Activated CD4-positive, CD25-positive, alpha-beta regulatory T cell treated with anti-CD3 and anti-CD28 coated beads, Interleukin-2, amount 50 U/mL, for 72 hours (primary cell): ENCODE measurements at regions not wholly inside any gene's neighbourhood (a gene's known extent, or its start where the extent isn't known, plus 50 kb on each side); places are given as distances from the start of the nearest gene placed in this dataset.

Experiments
- DNase-seq: peaks from one replicate; pipeline ENCODE4 v3.0.0; 2021

DNA sequence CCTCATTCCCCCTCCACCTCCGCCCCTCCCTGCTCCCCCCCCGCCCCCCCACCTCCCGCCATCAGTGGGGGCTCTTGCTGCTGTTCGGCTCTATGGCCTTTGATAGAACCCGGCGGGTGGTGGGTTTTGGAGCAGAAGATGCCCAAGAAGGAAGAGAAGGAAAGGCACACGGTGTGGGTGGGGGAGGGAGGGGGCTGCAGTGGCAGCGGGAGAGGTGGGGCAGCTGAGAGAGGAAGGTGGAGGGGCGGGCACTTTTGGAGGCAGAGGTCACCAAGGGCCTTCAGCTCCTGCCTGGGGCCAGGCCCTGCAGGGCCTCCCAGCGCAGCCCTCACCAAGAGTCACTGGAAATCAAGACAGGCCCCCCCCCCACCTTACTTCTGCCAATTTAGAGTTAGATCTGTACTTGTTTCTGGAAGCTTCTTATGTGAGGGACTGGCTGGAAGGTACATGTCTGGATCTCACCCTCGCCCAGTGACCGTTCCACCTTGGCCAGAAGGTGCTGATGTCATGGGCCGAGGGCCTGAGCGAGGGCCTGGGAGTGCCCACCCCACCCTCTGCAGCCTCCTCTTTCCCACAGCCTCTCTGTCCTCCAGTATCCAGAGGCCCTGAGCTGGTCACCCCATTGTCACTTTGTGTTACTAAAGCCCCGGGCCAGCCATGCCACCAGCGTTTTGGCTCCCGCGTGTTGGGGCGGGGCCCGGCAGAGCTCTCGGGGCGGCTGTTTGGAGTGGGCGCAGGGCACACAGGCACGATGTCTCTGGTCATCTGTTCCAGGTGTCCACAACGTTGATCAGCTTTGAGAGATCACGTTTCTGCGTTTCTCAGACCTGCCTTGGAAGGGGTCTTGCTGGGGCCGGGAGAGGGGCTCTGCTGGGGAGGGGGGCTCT lies 153.9 kb downstream of the KIF26A start:
- peak; percentile 5 for DNase-seq

DNA sequence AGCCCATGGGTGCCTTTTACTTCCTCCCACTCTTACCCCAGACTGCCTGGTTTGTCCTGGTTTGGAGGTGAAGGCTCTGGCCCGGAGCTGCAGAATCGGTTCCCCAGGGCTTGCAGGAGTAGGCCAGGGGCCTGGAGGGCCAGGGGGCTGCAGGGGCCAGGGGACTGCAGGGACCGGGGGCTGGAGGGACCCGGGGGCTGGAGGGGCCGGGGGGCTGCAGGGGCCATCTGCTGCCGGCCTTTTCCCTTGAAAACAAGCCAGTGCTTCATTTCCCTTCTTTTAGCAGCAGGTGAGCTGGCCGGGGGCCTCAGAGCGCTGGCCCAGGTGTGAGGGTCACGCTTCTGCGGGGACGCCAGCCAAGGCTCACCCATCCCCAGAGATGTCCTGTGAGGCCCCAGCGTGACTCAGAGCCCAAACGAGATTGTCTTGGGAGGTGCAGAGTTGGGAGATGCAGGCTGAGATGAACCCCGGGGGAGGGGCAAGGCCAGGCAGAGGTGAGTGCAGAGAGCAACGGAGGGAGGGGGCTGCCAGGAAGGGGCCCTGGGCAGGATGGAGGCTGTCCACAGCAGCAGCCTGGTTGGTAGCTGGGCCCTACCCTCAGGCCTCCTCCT lies 154.9 kb downstream of the KIF26A start:
- peak; percentile 5 for DNase-seq

DNA sequence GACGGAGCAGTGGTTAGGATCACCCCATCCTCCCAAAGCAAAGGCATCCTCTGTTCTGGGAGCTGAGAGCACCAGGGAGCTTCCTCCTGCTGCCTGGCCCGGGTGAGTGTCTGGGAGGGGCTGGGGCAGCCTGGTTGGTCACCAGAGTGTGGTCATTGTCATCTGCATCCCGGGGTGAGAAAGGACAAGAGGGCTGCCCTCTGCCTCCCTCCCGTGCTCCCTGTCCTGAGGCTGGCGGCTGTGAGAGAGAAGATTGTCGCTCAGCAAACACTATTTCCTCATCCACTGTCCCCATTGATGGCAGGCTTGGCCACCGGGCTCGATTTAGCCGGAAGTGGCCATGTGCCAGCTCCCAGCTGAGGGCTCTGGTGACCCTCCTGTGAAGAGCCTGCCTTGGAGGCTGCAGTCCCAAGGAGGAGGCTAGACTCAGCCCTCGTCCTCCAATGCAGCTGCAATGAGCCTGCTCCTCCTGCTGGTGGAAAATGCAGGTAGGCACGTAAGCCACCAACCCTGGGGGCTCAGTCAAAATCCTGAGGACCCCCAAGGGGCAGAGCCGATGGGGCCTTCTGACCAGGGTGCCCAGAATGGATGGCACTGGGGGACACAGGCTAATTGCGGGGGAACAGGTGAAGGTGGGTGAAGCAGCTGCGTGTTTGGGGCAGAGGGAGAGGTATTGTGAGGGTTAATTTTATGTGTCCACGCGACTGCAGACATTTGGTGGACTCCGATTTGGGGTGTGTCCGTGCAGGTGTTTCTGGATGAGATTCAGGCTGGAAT lies 155.7 kb downstream of the KIF26A start:
- peak; percentile 17 for DNase-seq

DNA sequence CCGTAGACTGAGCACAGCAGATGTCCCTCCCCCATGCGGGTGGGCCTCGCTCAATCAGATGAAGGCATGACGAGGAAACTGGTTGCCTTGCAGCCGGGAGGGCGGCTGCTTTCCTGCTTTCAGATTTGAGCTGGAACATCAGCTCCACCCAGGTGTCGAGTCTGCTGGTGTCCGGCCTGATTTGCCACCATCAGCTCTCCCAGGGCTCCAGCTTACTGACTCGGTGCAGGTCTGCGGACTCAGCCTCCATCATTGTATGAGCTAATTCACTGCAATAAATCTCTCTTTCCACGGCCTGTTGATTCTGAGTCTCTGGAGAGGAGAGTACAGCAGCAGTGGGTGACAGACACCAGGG lies 156.2 kb downstream of the KIF26A start:
- peak; percentile 24 for DNase-seq

DNA sequence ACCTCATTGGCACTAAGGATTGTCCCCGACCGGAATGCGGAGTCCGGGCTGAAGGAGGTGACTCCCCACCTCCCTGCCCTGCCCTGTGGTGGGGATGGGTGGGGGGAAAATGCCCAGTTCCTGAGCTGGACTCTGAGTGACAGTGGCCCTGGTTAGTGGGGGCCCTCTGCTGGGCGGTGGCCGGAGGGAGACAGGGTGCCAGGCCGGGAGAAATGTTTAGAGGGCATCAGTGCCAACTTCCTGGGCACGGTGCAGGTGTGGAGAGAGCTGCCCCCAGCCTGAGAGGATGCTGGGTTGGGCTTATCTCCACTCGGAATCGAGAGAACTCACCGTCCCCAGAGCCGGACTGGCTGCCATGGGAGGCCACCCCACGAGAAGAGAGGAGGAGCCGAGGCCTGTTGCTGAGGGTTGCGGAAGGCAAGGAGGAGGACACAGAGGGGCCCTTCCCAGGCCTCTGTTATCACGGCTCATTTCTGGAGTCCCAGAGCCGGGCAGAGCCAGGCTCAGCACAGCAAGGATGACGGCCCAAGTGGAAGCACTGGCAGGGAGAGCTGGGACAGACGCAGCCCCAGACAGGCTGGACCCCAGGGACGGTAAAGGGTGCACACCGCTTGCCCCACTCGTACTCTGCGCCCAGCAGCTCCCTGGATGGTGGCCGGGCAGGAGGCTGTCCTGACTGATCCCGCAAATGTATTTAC lies 156.7 kb downstream of the KIF26A start:
- peak; percentile 17 for DNase-seq

DNA sequence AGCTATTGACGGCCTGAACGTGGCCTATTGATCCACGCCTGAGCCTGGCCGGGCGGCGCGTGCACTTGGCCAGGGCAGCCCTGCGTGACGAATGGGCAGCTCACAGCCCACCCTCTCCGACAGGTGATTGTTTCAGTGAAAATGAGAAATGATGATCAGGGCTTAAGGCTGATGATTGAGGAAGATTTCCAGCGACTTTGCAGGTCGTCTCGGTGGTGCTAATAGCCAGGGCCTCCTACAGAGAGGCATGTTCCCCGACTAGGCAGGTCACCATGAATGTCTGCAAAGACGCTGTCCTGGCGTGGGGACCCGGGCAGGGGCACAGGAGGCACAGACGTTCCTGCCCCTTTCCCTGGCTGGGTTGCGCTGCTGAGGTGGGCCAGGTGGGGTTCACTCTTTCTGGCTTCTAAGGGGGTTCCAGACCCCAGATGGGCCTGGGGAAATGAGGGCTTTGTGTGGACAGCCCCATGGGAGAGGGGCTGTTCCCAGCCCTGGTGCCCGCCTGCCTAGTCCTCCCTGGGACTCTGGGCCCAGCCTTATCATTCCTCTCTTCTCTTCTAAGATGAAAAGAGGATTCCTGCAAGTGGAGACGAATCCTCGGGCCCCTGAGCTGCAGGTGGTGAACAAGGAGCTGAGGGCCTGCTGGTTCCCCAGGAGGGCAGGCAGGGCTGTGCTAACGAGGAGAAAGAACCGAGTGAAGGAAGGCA lies 157.4 kb downstream of the KIF26A start:
- DNase-seq, result peak; percentile 17

DNA sequence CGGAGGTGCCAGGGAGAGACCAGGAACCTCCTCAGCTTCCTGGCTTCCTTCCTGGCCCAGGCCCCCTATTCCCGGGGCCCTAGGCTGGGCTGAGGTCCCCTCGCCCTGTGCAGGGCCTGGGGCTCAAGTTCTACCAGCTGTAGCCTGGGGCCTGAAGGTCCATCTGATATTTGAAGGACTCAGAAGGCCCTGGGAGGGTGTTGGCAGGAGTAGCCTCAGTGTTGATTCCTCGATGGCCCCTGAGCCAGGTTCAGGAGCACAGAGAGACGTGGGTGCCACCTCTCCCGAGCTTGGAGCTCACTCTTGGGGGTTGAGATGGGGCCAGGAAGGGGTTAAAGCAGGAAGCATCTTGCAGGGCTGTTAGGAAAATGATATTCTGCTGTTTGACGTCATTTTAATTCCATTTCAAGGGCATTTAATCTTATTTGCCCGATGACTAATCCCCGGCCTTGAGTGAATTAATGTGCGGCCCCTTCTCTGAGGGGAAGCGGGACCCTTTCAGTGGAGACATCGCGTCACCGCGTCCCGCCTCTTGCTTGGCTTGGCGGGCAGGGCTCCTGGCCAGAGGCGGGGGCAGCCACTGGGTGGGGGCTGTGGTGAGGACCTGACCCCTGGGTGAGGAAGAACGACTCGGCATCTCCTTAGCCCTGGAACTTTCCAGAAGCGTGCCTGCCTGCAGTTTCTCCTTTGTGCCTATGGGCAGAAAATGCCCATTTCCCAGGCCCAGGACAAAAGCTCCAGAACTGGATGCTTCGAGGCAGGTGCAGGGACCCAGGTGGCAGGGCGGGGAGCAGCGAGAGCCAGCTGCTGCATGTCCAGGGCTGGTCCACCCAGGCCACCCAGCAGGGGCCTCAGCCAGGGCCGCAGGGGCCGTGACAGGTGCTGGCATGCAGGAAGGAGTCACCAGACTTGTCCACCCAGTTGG lies 158.3 kb downstream of the KIF26A start:
- DNase-seq, result peak; percentile 9

DNA sequence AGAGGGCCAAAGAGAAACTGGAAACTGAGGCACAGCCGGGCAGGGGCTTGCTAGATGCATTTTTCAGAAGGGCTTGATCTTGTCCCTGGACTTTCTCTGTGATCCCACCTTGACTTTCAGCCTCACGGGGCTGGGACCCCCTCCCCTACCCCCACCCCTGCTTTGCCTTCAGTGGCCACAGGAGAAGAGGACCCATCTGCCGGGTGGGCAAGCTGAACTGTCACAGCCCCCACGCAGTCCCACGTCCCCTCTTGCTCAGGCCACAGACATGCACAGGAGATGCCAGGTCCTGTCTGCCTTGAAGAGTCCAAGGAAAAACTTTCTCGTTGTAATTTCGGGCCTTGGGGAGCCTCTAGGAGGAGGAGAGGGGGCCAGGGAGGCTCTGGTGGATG lies 158.9 kb downstream of the KIF26A start:
- DNase-seq, result no peak

DNA sequence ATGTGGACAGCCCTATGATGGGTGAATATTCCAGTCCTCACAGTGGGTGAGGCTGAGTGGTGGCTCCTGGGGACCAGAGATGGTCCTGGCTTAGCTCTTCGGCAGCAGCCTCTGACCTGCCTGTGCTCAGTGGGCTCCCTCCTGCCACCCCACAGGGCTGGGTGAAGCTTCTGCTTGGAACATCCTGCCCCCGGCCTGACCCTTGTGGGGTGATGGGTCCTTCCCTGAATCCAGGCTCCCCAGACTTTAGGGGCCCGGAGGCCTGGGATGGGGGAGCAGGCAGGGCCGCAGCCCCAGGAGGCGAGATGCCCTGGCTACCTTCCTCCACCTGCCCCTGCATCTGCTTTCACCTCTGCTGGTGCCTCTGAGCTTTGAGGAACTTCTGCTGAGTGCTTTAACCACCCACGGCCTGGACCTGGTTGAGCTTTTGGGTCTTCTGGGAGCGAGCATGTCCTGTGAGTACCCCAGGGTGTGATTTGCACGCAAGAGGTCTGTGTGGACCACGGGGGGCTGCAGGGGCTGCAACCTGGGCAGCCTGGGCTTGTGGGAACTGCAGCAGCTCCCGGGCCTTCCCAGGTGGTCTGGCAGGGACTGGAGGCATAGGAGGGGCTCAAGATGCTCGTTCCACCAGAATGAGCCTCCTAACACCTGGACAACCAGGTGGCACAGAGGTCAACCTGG lies 159.5 kb downstream of the KIF26A start:
- DNase-seq, result no peak

DNA sequence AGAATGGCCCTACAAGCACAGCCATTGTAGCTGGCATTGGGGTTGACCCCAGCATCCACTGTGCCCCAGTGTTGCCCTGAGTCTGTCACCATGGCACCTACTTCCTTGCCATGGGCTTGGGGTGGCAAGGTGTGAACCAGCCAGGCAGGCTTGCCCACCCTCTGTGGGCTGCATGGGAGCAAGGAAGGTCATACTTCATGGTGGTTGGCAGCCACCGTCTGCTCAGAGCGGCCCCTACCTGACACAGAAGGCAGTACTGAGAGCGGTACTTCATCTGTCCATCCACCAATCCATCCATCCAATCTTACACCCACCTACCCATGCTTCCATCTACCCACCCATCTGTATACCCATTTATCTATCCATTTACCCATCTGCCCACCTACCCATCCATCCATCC lies 160.1 kb downstream of the KIF26A start:
- DNase-seq, result no peak

DNA sequence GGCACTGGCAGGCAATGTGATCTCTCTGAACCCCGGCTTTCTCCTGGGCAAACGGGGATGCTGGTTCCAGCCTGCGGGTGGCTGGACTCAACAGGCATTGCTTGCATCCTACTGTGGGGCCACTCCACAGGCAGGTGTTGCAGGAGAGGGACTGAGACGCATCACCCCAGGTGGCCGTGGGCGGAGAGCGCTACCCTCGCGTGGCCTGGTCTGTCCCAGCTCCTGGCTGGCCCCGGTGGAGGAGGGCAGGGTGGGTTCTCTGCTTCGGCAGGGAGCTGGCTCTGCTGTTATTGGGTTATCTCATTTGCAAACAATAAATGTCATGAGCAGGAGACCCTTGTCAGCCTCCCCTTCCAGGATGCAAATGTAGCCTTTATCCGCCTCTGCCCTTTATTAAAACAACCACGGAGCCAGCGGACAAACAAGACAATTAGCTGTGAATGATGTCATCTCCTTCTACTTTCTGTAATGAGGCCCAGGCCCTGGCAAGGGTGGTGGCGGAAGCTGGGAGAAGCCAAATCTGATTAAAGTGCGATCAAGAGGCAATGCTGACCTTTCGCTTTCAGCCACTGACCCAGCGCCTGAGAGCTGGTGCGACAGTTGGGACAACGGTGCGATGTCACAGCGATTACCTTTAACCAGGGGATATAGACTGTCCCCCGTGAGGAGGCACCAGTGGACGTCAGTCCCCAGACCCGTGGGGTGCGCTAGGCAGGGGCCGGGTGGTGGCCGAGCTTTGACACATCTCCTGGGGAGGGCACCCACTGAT lies 161.8 kb downstream of the KIF26A start:
- DNase-seq, result no peak

DNA sequence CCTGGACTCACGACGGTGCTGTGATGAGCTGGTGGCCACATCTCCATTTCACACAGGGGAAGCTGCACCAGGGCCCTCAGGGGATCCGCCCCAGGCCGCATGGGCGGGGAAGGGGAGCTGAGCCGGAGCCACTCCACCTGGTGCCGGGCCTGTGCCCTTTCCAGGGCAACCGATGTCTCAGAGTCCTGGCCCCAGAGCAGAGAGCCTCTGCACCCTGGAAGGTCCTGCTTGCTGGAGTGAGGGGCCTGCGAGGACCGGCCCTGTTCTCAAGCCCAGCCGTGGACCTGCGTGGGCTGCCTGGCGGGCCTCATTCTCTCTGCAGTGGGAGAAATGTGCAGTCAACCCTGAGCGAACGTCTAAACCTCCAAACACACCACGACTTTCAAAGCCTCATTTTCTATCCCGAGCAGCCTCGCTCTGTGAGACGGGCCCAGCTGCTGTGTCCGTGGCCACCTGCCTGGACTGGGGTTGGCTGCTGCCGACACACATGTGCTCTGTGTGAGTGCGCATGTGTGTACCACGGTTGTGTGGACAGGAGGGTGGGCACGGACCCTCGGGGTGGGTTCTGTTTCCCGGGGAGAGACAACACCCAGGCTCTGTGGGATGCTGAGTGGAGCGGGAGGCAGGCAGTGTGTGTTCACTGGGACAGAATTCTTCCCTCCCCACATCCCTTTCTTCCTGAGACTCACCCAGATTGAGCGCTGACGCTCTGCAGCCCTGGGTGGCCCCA lies 163.5 kb downstream of the KIF26A start:
- DNase-seq, result no peak

DNA sequence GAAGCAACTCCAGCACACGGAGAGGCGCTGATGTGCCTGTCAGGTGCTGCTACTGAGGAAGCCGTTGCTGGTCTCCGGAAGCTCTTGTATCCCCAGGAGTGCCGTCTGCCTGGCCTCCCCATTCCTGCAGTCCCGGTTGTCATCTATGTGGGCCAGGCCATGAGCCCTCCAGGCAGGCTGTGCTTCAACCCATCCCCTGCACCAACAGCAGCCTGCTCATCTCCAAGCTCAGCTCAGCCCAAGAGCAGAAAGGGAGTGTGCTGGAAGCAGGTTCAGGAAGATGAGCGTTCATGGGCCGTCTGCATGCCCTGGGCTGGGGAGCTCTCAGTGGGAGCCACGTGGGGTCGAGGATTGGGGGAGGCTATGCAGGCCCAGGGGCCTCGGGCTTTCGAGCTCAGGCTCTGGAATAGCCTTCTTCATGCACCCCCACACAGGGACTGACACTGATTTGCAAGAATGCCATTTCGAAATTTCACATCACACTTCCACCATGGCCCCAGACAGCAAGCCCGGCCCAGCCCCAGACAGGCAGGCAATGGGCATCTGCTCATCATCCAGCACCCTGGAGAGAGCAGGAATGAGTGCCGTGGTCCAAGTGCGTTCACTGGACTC lies 164.5 kb downstream of the KIF26A start:
- DNase-seq, result no peak

DNA sequence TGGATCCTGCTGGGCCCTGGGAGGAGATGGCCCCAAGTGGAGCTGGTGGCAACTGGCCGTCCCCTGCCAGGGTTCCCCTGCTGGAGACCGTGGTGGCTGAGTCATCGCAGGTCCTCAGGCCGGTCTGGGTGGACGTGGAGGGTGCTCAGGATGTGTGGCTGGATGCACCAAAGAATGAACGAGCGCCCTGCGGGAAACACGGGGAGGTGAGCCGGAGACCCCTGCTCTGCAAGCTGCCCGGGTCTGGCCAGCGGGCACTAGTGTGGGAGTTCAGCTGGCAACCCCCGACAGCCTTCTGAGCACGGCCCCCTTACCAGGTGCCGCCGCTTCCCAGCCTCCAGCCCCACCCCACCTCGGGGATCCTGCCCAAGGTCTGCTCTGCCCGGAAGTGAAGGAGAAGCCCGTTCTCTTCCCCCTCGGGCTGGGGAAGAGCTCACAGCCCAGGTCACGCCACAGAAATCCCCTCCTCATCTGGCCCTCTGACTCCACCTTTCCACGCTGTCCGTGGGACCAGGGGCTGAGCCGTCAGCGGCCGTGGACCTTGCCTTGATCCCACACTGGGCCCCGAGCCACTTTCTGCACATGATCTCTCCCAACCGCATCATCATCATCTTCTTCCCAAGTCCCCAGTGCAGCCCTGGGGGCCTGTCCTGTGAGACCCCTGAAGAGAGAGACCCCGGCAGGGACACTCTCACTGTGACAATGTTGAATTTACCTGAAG lies 165.5 kb downstream of the KIF26A start:
- no peak for DNase-seq

DNA sequence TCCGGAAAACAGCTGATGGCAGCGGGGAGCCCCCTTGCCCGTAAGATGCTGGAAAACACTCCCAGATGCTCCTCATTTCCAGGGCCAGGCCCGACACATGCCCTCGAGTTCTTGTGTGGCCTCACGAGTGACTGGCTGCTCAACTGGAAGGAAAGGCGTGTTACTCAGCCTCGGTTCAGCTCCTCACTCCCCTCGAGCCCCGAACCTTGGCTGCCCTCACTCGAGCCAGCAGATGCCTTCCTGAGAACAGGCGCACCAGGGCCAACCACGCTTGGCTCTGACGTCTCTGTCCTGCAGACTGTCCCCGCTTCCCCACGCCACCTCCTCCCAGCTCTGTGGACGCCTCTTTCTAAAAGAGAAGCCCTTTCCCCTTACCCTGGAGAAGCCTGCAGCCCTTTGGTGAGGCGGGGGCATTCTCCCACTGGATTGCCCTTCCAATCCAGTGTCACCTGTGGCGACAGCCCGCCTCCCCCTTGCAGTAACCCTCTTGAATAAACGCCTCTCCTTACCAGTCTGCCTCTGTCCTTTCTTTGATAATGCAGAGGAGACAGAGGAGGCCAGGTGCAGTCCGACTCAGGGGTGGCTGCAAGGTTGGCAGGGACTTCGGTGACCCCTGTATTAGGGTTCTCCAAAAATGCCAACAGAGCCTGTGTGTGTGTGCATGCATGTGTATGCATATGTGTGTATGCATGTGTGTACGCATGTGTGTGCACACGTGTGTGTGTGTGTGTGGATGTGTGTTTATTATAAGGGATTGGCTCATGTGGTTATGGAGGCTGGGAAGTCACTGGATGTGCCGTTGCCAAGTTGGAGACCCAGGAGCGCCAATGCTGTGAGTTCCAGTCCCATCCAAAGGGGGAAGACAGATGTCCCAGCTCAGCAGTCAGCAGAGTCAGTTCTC lies 166.3 kb downstream of the KIF26A start:
- DNase-seq, result no peak

DNA sequence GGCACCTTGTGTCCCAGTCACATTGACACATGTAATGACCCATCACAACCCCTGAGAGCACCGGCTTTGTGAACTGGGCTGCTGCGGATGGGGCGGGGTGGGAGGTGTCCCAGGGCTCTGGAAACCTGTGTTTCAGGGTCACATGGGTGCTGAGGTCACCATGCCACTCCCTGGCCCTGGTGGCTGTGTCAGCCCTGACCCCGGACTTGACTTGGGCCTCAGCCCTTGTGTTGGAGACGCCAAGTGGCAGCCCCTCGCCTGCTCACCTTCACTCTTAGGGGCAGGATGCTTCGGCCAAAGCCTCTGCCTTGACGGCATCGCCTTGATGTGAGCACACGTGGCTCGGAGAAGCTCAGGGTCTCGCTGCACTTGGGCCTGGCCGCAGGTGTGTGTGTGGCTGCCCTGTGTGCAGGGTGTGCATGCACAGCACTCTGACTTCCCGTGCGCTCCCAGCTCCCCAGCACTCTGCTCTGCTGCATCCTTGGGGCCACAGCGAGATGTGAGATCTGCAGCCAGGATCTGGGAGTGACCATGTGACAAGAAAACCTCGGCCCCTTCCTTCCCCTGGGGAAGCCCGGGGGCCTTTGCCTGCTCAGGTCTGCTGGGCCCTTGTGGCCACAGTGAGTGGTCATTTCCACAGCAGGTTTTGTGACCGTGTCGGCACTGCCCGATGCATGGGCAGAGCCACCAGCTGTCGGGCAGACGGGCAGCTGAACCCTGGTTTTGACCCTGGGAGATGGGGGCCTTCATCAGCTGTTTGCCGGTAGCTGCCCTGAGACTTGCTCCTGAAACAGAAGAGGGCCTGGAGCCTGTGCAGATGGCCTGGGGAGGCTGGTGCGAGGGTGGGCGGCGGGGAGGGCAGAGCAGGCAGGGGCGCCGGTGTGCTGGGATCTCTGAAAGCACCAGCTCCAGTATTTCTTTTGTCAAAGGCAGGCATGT lies 167.4 kb downstream of the KIF26A start:
- DNase-seq, result no peak
